NCI-H2029 treated with DMSO at 0.1 percent for 48 hours (cell line): ENCODE measurements at regions not wholly inside any gene's neighbourhood (a gene's known extent, or its start where the extent isn't known, plus 50 kb on each side); places are given as distances from the start of the nearest gene placed in this dataset.

Source experiments
- DNase-seq: peaks from one replicate; lab custom pipeline; 2025; lab: John Stamatoyannopoulos, UW

- no peak for DNase-seq
Observed at GRCh38 chr1:101152633-101153032, 84.2 kb upstream of the S1PR1 start.

DNA sequence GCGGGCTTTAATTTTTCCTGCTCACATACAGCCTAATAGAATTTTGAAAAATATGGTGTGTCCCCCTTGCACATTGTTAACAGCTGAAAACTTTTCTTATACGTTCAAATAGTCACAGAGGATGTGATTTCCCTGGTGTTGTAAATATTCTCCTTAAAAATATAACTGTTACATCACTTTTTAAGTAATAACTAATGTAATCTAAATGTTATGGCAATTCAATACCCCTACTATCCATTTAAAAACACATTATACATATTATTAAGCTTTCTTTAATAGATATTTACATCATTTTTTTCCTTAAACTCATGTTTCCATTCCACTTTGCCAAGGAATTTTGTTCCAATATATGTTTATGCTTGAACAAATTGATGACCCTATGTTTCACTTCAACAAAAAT lies 85.5 kb upstream of the S1PR1 start:
- no peak for DNase-seq

GRCh38 chr1:101150670-101151069 lies 86.1 kb upstream of the S1PR1 start:
- DNase-seq = no peak

GRCh38 chr1:101150266-101150665 lies 86.6 kb upstream of the S1PR1 start:
- no peak for DNase-seq

GRCh38 chr1:101148980-101149379 lies 87.8 kb upstream of the S1PR1 start:
- DNase-seq = no peak

GRCh38 chr1:101147381-101147780 lies 89.4 kb upstream of the S1PR1 start:
- DNase-seq = no peak

GRCh38 chr1:101145449-101145820 lies 91.4 kb upstream of the S1PR1 start:
- no peak for DNase-seq

DNA sequence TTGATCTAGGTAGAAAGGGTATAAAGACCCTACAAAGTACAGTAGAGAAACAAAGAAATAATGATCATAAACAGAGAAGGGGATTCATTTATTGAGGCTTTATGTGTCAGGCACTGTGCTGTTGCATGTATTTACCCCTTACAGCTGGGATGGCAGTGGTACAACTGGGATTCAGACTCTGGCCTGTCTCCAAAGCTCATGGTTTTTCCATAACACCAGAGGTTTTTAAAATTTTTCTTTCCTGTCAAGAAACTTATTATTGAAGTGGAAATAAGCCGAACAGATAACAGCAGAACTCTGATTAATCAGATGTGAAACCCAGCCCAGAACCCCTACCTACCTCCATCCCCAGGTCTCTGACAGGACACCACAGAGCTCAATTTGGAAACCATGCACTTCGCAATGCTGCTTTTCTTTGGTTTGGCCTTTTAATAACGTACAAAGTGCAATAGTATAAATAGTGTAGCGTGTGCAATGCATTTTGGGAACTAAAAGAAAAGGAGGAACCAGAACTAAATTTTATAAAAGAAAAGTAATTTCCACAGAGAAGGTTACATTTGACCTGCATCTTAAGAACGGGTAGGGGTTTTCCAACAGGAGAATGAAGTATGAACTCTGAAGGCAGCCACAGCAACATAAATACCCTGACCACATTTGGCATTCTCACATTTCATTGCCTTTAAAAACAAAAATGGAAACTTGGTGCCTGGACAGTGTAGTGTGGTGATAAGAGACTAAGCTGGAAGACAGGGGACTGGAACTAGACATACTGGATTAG lies 92.0 kb upstream of the S1PR1 start:
- DNase-seq = no peak

GRCh38 chr1:101142244-101142643 lies 94.6 kb upstream of the S1PR1 start:
- DNase-seq = no peak

- DNase-seq = no peak
Observed at GRCh38 chr1:101141376-101141775, 95.4 kb upstream of the S1PR1 start.

- no peak for DNase-seq
Observed at GRCh38 chr1:101139821-101140718, 96.7 kb upstream of the S1PR1 start.

GRCh38 chr1:101139130-101139529 lies 97.7 kb upstream of the S1PR1 start:
- no peak for DNase-seq

GRCh38 chr1:101137144-101138126 lies 99.4 kb upstream of the S1PR1 start:
- no peak for DNase-seq

GRCh38 chr1:101136739-101137138 lies 100.1 kb upstream of the S1PR1 start:
- no peak for DNase-seq

- peak; percentile 15 for DNase-seq
Observed at GRCh38 chr1:101136271-101136670, 100.5 kb upstream of the S1PR1 start.

DNA sequence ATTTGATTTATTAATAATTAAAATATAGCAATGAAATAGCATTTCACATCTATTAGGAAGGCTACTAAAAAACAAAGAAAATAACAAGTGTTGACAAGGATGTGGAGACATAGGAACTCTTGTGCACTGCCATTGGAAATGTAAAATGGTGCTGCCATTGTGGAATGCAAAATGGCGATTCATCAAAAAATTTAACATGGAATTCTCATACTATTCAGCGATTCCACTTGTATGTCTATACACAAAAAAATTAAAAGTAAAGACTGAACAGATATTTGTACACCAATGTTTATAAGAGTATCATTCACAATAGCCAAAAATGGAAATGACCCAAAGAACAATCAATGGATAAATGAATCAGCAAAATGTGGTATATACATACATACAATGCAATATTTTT lies 101.3 kb upstream of the S1PR1 start:
- DNase-seq = no peak

- no peak for DNase-seq
Observed at GRCh38 chr1:101131239-101131843, 105.5 kb upstream of the S1PR1 start.

DNA sequence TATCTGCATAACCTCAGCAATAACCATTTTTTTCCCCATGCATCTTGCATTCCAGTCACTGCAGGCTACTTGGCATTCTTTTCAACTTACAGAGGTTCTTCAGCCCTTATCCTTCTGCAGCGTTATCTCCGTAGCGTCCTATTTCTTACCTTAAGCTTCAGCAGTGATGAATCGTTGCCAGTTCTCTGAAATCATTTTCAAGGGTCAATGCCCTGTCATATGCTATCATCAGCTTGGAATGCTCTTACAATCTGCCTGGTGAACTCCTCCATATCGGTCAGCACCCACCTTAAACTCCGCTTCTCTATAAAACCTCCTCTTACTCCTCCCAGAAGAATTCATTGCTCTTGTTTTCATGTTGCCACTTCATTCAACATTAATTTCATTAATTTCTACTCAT lies 105.1 kb upstream of the DPH5 start:
- DNase-seq = no peak

- no peak for DNase-seq
Observed at GRCh38 chr1:101128846-101129245, 103.3 kb upstream of the DPH5 start.

- DNase-seq = no peak
Observed at GRCh38 chr1:101128211-101128727, 102.7 kb upstream of the DPH5 start.

GRCh38 chr1:101124405-101124804 lies 98.8 kb upstream of the DPH5 start:
- no peak for DNase-seq
